GM06990 (cell line): ENCODE measurements at regions not wholly inside any gene's neighbourhood (a gene's known extent, or its start where the extent isn't known, plus 50 kb on each side); places are given as distances from the start of the nearest gene placed in this dataset.

Experiments
- DNase-seq: peaks from one replicate; pipeline ENCODE4 v3.0.0-alpha.2; 2011; ENCODE audit not compliant: insufficient read length; ENCODE audit errors: extremely low read depth
- H3K27me3 ChIP-seq: replicated peaks from 2 replicates; pipeline ENCODE4 v1.6.0; 2011; ENCODE audit warnings: low read length; ENCODE audit not compliant: control insufficient read depth, insufficient read depth
- H3K36me3 ChIP-seq: 2 replicates; pipeline ENCODE4 v1.5.1; 2011; ENCODE audit warnings: low read length; ENCODE audit not compliant: control insufficient read depth, insufficient read depth
- H3K4me3 ChIP-seq: replicated peaks from 2 replicates; pipeline ENCODE4 v1.5.1; 2011; ENCODE audit warnings: low read depth, mild to moderate bottlenecking, control low read depth, low read length
- CTCF ChIP-seq: IDR thresholded peaks from 2 replicates; pipeline ENCODE4 v1.5.1; 2011; ENCODE audit warnings: low read length, control low read depth, mild to moderate bottlenecking, inconsistent platforms; ENCODE audit not compliant: insufficient read depth, poor library complexity, severe bottlenecking

GRCh38 chr2:45210462-45211195 is 201.4 kb upstream of the SIX2 start:
- Histone ChIP-seq H3K27me3 (no peaks in the 10 kb centered on the region; the same call in 1 of the 2 replicates), H3K36me3 (no peaks in the 10 kb centered on the region), H3K4me3 (no peak overlapping the region)
- no peak for TF ChIP-seq CTCF
- no peak for DNase-seq

- no peak overlapping the region for H3K4me3 ChIP-seq
- H3K36me3 ChIP-seq = no peaks in the 10 kb centered on the region
- H3K27me3 ChIP-seq = no peaks in the 10 kb centered on the region; the same call in 1 of the 2 replicates
- DNase-seq = no peak
- no peak for TF ChIP-seq CTCF
Measured at GRCh38 chr2:45209875-45210274, 200.6 kb upstream of the SIX2 start.

- Histone ChIP-seq H3K4me3 (no peak overlapping the region), H3K36me3 (no peaks in the 10 kb centered on the region), H3K27me3 (no peaks in the 10 kb centered on the region; the same call in 1 of the 2 replicates)
- TF ChIP-seq CTCF = no peak
- DNase-seq = no peak
Measured at GRCh38 chr2:45209302-45209701, 200.1 kb upstream of the SIX2 start.

- no peak for TF ChIP-seq CTCF
- Histone ChIP-seq H3K36me3 (no peaks in the 10 kb centered on the region), H3K4me3 (no peak overlapping the region), H3K27me3 (no peaks in the 10 kb centered on the region; the same call in 1 of the 2 replicates)
- no peak for DNase-seq
Measured at GRCh38 chr2:45207101-45207500, 197.8 kb upstream of the SIX2 start.

GRCh38 chr2:45205985-45206384 is 196.7 kb upstream of the SIX2 start:
- Histone ChIP-seq H3K4me3 (no peak overlapping the region), H3K27me3 (no peaks in the 10 kb centered on the region; the same call in 1 of the 2 replicates), H3K36me3 (no peaks in the 10 kb centered on the region)
- DNase-seq = no peak
- no peak for TF ChIP-seq CTCF
